GM12878 (cell line): ENCODE measurements at regions not wholly inside any gene's neighbourhood (a gene's known extent, or its start where the extent isn't known, plus 50 kb on each side); places are given as distances from the start of the nearest gene placed in this dataset.

ENCODE experiments used
- ATAC-seq: fragments of 200-7000 bp; cut with Tn5 transposase; 3 replicates; pipeline ENCODE4 v1.9.1; 2020; ENCODE audit warnings: mild to moderate bottlenecking, moderate library complexity
- BruUV-seq: library from RNA; stranded (reverse); fragments of 400-500 nt; replicated peaks from 2 replicates; lab custom pipeline; 2021; lab: Mats Ljungman, UMichigan
- CTCF ChIA-PET: fragments of 300-600 bp; sonication (Branson Sonifier 250); formaldehyde crosslinking; extraction: SDS; loops from one replicate; lab custom pipeline; 2021; ENCODE audit warnings: inconsistent platforms; lab: Yijun Ruan, JAX
- POLR2A ChIA-PET: fragments of 350-600 bp; formaldehyde crosslinking; extraction: SDS; loops from one replicate; lab custom pipeline; 2021; ENCODE audit warnings: inconsistent platforms; lab: Charles Lee
- RAD21 ChIA-PET: fragments of 300-600 bp; sonication (Branson Sonifier 250); formaldehyde crosslinking; loops from one replicate; lab custom pipeline; 2023; ENCODE audit warnings: antibody characterized with exemption; ENCODE audit not compliant: unreplicated experiment; lab: Charles Lee
- SMC1A ChIA-PET: fragments of 300-600 bp; sonication (Branson Sonifier 250); formaldehyde crosslinking; loops from one replicate; lab custom pipeline; 2023; ENCODE audit not compliant: unreplicated experiment, uncharacterized antibody; lab: Charles Lee
- DNase-seq: peaks from one replicate; pipeline ENCODE4 v3.0.0-alpha.2; 2011; ENCODE audit warnings: low read depth, low spot score
- FAIRE-seq: peaks from 3 replicates; lab custom pipeline; 2011; peaks lifted over from hg19 to GRCh38; lab: Jason Lieb, UNC
- H2AFZ ChIP-seq: 2 replicates; pipeline ENCODE4 v1.6.0; 2011; ENCODE audit warnings: low read depth, low read length, control low read depth; ENCODE audit not compliant: control insufficient read depth
- H3K27ac ChIP-seq: 2 replicates; pipeline ENCODE4 v1.5.1; 2011; ENCODE audit warnings: control low read depth; ENCODE audit not compliant: control insufficient read depth, insufficient read depth
- H3K27me3 ChIP-seq, 2 experiments: replicated peaks in 1 of 2; 2 replicates each; pipeline versions ENCODE4 v1.6.0 to v1.6.1; 2011; ENCODE audit warnings: low read length in 1 of 2; ENCODE audit not compliant: control insufficient read depth in 2 of 2, insufficient read depth in 2 of 2
- H3K36me3 ChIP-seq, 2 experiments: 2 replicates each; pipeline ENCODE4 v1.5.1; 2011; ENCODE audit warnings: low read length in 1 of 2; ENCODE audit not compliant: control insufficient read depth in 2 of 2, insufficient read depth in 2 of 2
- H3K4me1 ChIP-seq: 2 replicates; pipeline ENCODE4 v1.6.1; 2011; ENCODE audit warnings: mild to moderate bottlenecking, low read length, moderate library complexity, mixed read lengths; ENCODE audit not compliant: control insufficient read depth, insufficient read depth
- H3K4me2 ChIP-seq: 2 replicates; pipeline ENCODE4 v1.6.0; 2011; ENCODE audit warnings: control low read depth; ENCODE audit not compliant: control insufficient read depth, insufficient read depth
- H3K4me3 ChIP-seq: fragments of 200-600 bp; sonication (generic); 2 replicates; pipeline ENCODE4 v1.5.1; 2016
- H3K79me2 ChIP-seq: 2 replicates; pipeline ENCODE4 v1.6.0; 2011; ENCODE audit warnings: low read length; ENCODE audit not compliant: control insufficient read depth, insufficient read depth
- H3K9ac ChIP-seq: 2 replicates; pipeline ENCODE4 v1.8.0; 2011; ENCODE audit warnings: low read length, control low read depth, mixed read lengths; ENCODE audit not compliant: control insufficient read depth, insufficient read depth
- H3K9me3 ChIP-seq: replicated peaks from 3 replicates; pipeline ENCODE4 v1.5.1; 2011; ENCODE audit warnings: mild to moderate bottlenecking, low read length; ENCODE audit not compliant: control insufficient read depth, insufficient read depth
- H4K20me1 ChIP-seq: 2 replicates; pipeline ENCODE4 v1.6.0; 2011; ENCODE audit not compliant: control insufficient read depth, insufficient read depth
- FOXM1 ChIP-seq: IDR thresholded peaks from 2 replicates; pipeline ENCODE4 v1.6.1; 2012; ENCODE audit warnings: low read depth, mild to moderate bottlenecking, inconsistent platforms, low read length, moderate library complexity
- IKZF2 ChIP-seq, 2 experiments: fragments of 450-650 bp; IDR thresholded peaks; 2 replicates each; pipeline ENCODE4 v1.6.1; 2017; ENCODE audit warnings: mild to moderate bottlenecking in 2 of 2, moderate library complexity in 2 of 2
- IRF3 ChIP-seq: fragments of 450-650 bp; IDR thresholded peaks from 2 replicates; pipeline ENCODE4 v1.6.1; 2014; ENCODE audit warnings: mild to moderate bottlenecking
- IRF4 ChIP-seq: IDR thresholded peaks from 2 replicates; pipeline ENCODE4 v1.6.1; 2011; ENCODE audit warnings: low read depth, low read length
- MXI1 ChIP-seq: fragments of 150-350 bp; IDR thresholded peaks from 2 replicates; pipeline ENCODE4 v1.6.1; 2011; ENCODE audit warnings: low read depth, mild to moderate bottlenecking, inconsistent platforms, low read length, improper control_type of control experiment
- PAX8 ChIP-seq: fragments of 450-650 bp; IDR thresholded peaks from 2 replicates; pipeline ENCODE4 v1.6.1; 2017; ENCODE audit warnings: mild to moderate bottlenecking, moderate library complexity
- PML ChIP-seq: IDR thresholded peaks from 2 replicates; pipeline ENCODE4 v1.6.1; 2012; ENCODE audit warnings: low read length, inconsistent platforms
- POLR2A ChIP-seq: IDR thresholded peaks from 2 replicates; pipeline ENCODE4 v1.6.1; 2011; ENCODE audit warnings: low read depth, mild to moderate bottlenecking, low read length
- RCOR1 ChIP-seq: conservative IDR thresholded peaks from 2 replicates; pipeline ENCODE4 v1.6.1; 2012; ENCODE audit warnings: low read depth, low read length, improper control_type of control experiment
- SIN3A ChIP-seq: IDR thresholded peaks from 2 replicates; pipeline ENCODE4 v1.6.1; 2012; ENCODE audit warnings: low read depth, low read length, improper control_type of control experiment
- SPI1 ChIP-seq: IDR thresholded peaks from 2 replicates; pipeline ENCODE4 v1.6.1; 2011; ENCODE audit warnings: low read depth, mild to moderate bottlenecking, low read length, moderate library complexity, borderline replicate concordance; ENCODE audit not compliant: insufficient read depth
- SRF ChIP-seq, 2 experiments: IDR thresholded peaks; 2 replicates each; pipeline ENCODE4 v1.6.1; 2011; ENCODE audit warnings: low read depth in 2 of 2, low read length in 2 of 2, mild to moderate bottlenecking in 1 of 2, moderate library complexity in 1 of 2
- TBL1XR1 ChIP-seq: IDR thresholded peaks from 2 replicates; pipeline ENCODE4 v1.6.1; 2012; ENCODE audit warnings: low read depth, low read length, improper control_type of control experiment
- ZSCAN29 ChIP-seq: fragments of 450-650 bp; IDR thresholded peaks from 2 replicates; pipeline ENCODE4 v1.6.1; 2017; ENCODE audit warnings: mild to moderate bottlenecking, moderate library complexity
- WGBS: methylation state at CpG from one replicate; pipeline ENCODE4 v1.1.6; 2016; ENCODE audit warnings: low lambda C conversion rate; ENCODE audit not compliant: insufficient replicate concordance, insufficient coverage; ENCODE audit errors: missing lambda C conversion rate; 5-methylcytosine and 5-hydroxymethylcytosine counted together
- in situ Hi-C: fragments of 300-500 bp; cut with MboI; formaldehyde crosslinking; loops from 9 replicates; pipeline ENCODE4 v1.14.3; 2018; ENCODE audit warnings: mixed read lengths
- intact Hi-C: fragments of 100-400 bp; cut with micrococcal nuclease; formaldehyde crosslinking; loops from one replicate; pipeline ENCODE4 v1.14.2; 2022; ENCODE audit not compliant: unreplicated experiment
- TF ChIP-seq, protein P1 (sequence below): IDR thresholded peaks from 2 replicates; pipeline ENCODE4 v1.6.1; 2012; ENCODE audit warnings: low read depth, low read length, improper control_type of control experiment
- TF ChIP-seq, protein P2 (sequence below): IDR thresholded peaks from 2 replicates; pipeline ENCODE4 v1.6.1; 2011; ENCODE audit warnings: borderline replicate concordance, low read depth, mild to moderate bottlenecking, moderate library complexity, mixed read lengths, low read length; ENCODE audit not compliant: insufficient read depth; ENCODE audit errors: extremely low read length
- TF ChIP-seq, protein P3 (sequence below): IDR thresholded peaks from 2 replicates; pipeline ENCODE4 v1.6.1; 2012; ENCODE audit warnings: low read depth, low read length, improper control_type of control experiment
- TF ChIP-seq, protein P4 (sequence below): fragments of 450-650 bp; IDR thresholded peaks from 2 replicates; pipeline ENCODE4 v1.6.1; 2017; ENCODE audit warnings: antibody characterized with exemption, mild to moderate bottlenecking, moderate library complexity

DNA sequence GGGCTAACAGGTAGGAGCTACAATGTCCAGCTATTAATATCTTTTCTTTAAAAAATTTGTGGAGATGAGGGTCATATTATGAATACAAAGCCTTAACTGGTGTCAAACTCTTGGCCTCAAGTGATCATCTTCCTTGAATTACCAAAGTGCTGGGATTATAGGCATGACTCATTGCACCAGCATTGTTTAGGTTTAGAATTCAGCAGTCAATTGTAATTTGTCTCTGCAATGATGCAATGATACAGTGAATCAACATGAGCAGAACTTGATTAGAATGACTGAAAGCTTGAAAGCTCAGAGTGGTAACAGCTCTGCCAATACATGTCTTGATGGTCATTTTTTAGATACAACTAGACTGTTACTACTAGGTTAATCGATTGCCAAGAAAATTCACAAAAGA is 752.8 kb upstream of the MIR17HG start:
- no peak for TF ChIP-seq RCOR1
- TF ChIP-seq, protein P1, sequence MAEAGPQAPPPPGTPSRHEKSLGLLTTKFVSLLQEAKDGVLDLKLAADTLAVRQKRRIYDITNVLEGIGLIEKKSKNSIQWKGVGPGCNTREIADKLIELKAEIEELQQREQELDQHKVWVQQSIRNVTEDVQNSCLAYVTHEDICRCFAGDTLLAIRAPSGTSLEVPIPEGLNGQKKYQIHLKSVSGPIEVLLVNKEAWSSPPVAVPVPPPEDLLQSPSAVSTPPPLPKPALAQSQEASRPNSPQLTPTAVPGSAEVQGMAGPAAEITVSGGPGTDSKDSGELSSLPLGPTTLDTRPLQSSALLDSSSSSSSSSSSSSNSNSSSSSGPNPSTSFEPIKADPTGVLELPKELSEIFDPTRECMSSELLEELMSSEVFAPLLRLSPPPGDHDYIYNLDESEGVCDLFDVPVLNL: no peak
- no peak for TF ChIP-seq POLR2A
- no peak for TF ChIP-seq IKZF2 (IDR thresholded peaks at IDR 0.05)
- no peak for TF ChIP-seq FOXM1
- TF ChIP-seq, protein P2, sequence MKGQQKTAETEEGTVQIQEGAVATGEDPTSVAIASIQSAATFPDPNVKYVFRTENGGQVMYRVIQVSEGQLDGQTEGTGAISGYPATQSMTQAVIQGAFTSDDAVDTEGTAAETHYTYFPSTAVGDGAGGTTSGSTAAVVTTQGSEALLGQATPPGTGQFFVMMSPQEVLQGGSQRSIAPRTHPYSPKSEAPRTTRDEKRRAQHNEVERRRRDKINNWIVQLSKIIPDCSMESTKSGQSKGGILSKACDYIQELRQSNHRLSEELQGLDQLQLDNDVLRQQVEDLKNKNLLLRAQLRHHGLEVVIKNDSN: no peak
- no peak for TF ChIP-seq SIN3A
- no peak for TF ChIP-seq TBL1XR1
- no peak for TF ChIP-seq SRF (IDR thresholded peaks at IDR 0.05; ENCODE audit: low read depth in 2 of 2, low read length in 2 of 2)
- no peak for TF ChIP-seq ZSCAN29
- TF ChIP-seq PML: no peak
- no peak for TF ChIP-seq MXI1
- no peak for TF ChIP-seq PAX8
- no peak for TF ChIP-seq SPI1
- TF ChIP-seq, protein P3, sequence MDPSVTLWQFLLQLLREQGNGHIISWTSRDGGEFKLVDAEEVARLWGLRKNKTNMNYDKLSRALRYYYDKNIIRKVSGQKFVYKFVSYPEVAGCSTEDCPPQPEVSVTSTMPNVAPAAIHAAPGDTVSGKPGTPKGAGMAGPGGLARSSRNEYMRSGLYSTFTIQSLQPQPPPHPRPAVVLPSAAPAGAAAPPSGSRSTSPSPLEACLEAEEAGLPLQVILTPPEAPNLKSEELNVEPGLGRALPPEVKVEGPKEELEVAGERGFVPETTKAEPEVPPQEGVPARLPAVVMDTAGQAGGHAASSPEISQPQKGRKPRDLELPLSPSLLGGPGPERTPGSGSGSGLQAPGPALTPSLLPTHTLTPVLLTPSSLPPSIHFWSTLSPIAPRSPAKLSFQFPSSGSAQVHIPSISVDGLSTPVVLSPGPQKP: no peak
- TF ChIP-seq IRF4: no peak
- no peak for TF ChIP-seq IRF3
- TF ChIP-seq, protein P4, sequence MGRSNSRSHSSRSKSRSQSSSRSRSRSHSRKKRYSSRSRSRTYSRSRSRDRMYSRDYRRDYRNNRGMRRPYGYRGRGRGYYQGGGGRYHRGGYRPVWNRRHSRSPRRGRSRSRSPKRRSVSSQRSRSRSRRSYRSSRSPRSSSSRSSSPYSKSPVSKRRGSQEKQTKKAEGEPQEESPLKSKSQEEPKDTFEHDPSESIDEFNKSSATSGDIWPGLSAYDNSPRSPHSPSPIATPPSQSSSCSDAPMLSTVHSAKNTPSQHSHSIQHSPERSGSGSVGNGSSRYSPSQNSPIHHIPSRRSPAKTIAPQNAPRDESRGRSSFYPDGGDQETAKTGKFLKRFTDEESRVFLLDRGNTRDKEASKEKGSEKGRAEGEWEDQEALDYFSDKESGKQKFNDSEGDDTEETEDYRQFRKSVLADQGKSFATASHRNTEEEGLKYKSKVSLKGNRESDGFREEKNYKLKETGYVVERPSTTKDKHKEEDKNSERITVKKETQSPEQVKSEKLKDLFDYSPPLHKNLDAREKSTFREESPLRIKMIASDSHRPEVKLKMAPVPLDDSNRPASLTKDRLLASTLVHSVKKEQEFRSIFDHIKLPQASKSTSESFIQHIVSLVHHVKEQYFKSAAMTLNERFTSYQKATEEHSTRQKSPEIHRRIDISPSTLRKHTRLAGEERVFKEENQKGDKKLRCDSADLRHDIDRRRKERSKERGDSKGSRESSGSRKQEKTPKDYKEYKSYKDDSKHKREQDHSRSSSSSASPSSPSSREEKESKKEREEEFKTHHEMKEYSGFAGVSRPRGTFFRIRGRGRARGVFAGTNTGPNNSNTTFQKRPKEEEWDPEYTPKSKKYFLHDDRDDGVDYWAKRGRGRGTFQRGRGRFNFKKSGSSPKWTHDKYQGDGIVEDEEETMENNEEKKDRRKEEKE: no peak
- ATAC-seq: no peak
- Histone ChIP-seq H2AFZ (no peak overlapping the region), H3K9ac (no peak overlapping the region), H3K4me3 (no peak overlapping the region), H3K27me3 (no peaks in the 10 kb centered on the region), H3K4me2 (no peak overlapping the region), H3K79me2 (no peaks in the 10 kb centered on the region), H3K27ac (no peak overlapping the region), H3K4me1 (no peaks in the 10 kb centered on the region), H4K20me1 (no peaks in the 10 kb centered on the region), H3K36me3 (no peaks in the 10 kb centered on the region), H3K9me3 (no peaks in the 10 kb centered on the region)
- intact Hi-C loops (loop anchor here (10.0 kb wide), 1 partner anchor 460 kb away; no protein-coding TSS in a partner anchor), in situ Hi-C loops (no loop called here)
- ChIA-PET SMC1A (interaction anchor here (0.6 to 0.9 kb wide), 2 partner anchors 11 to 596 kb away, joined by 3 to 4 read pairs; no protein-coding TSS in a partner anchor), RAD21 (interaction anchor here (1.0 kb wide), 1 partner anchor 1233 kb away, joined by 3 read pairs; no protein-coding TSS in a partner anchor), POLR2A (no interaction called here), CTCF (interaction anchor here (1.5 kb wide), 1 partner anchor 9 kb away, joined by 6 read pairs; no protein-coding TSS in a partner anchor)
- 0% methylated on average over 1 of the region's 1 CpG for WGBS
- no TSS peak for BruUV-seq
- no peak for FAIRE-seq
- DNase-seq: no peak
